ENCODE measurements at regions not wholly inside any gene's neighbourhood (a gene's known extent, or its start where the extent isn't known, plus 50 kb on each side); places are given as distances from the start of the nearest gene placed in this dataset.

DNA sequence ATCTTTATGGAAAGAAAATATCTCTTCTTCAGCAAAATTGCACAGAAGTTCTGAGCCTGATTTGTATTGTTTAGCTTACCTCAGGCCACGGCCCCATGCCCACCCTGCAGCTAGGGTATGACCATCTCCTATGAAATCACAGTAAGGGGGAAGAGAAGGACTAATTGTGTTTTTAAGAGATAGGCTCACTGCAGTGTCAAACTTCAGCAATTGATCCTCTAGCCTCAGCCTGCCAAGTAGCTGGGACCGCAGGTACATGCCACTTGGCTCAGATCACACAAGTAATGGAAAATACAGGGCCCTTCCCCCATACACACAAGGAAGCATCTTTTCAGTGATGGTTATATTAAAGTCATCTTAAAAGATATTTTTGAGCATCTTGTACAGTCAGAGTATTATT, 60.0 kb downstream of the DMAC1 start:
- H3K4me3 Mint-ChIP-seq (ENCODE audit: unreplicated experiment) = no peak overlapping the region
- intact Hi-C loops (cut with micrococcal nuclease) = no loop called here
- H3K27me3 Mint-ChIP-seq (ENCODE audit: insufficient read depth, unreplicated experiment) = no peaks in the 10 kb centered on the region
- no peaks in the 10 kb centered on the region for H3K36me3 Mint-ChIP-seq (ENCODE audit: insufficient read depth, unreplicated experiment)
- H3K9me3 Mint-ChIP-seq (ENCODE audit: unreplicated experiment) = no peaks in the 10 kb centered on the region
- TF ChIP-seq, protein P1, sequence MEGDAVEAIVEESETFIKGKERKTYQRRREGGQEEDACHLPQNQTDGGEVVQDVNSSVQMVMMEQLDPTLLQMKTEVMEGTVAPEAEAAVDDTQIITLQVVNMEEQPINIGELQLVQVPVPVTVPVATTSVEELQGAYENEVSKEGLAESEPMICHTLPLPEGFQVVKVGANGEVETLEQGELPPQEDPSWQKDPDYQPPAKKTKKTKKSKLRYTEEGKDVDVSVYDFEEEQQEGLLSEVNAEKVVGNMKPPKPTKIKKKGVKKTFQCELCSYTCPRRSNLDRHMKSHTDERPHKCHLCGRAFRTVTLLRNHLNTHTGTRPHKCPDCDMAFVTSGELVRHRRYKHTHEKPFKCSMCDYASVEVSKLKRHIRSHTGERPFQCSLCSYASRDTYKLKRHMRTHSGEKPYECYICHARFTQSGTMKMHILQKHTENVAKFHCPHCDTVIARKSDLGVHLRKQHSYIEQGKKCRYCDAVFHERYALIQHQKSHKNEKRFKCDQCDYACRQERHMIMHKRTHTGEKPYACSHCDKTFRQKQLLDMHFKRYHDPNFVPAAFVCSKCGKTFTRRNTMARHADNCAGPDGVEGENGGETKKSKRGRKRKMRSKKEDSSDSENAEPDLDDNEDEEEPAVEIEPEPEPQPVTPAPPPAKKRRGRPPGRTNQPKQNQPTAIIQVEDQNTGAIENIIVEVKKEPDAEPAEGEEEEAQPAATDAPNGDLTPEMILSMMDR (IDR thresholded peaks at IDR 0.05; ENCODE audit: unreplicated experiment) = no peak
- peak; percentile 3 for DNase-seq (ENCODE audit: unreplicated experiment)
- ChIA-PET CTCF (no interaction called here), POLR2A (interaction anchor here (0.5 kb wide), 1 partner anchor 72 kb away, joined by 4 read pairs; no protein-coding TSS in a partner anchor)
- no peaks in the 10 kb centered on the region for H3K4me1 Mint-ChIP-seq (ENCODE audit: insufficient read depth, unreplicated experiment)
- BruUV-seq (replicated peaks) = no TSS peak
- no peak overlapping the region for H3K27ac Mint-ChIP-seq (ENCODE audit: low read depth, unreplicated experiment)

DNA sequence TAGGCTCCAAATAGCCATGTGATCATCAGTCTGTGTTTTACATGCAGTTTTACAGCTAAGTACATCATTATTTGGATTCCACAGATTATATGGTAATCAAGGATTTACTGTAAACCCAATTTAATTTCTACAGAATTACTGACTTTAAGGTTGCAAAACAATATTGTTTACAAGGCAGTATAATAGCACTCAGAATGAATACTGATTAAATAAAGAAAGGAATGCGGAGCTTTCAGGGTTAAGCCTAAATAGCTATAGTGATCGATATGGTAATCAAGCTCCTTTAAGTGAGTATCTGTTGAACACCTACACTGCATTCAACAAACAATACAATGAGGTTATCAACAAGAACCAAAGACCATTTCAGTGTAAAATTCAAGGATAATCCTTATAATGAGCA, 64.3 kb downstream of the DMAC1 start:
- intact Hi-C loops (cut with micrococcal nuclease) = no loop called here
- H3K27ac Mint-ChIP-seq (ENCODE audit: low read depth, unreplicated experiment) = no peak overlapping the region
- ChIA-PET POLR2A (no interaction called here), CTCF (interaction anchor here (0.6 kb wide), 1 partner anchor 1691 kb away, joined by 3 read pairs; no protein-coding TSS in a partner anchor)
- H3K4me3 Mint-ChIP-seq (ENCODE audit: unreplicated experiment) = no peak overlapping the region
- H3K9me3 Mint-ChIP-seq (ENCODE audit: unreplicated experiment) = no peaks in the 10 kb centered on the region
- BruUV-seq (replicated peaks) = no TSS peak
- H3K4me1 Mint-ChIP-seq (ENCODE audit: insufficient read depth, unreplicated experiment) = no peaks in the 10 kb centered on the region
- no peak for DNase-seq (ENCODE audit: unreplicated experiment)
- no peaks in the 10 kb centered on the region for H3K36me3 Mint-ChIP-seq (ENCODE audit: insufficient read depth, unreplicated experiment)
- TF ChIP-seq, protein P1 (IDR thresholded peaks at IDR 0.05; ENCODE audit: unreplicated experiment) = no peak
- no peaks in the 10 kb centered on the region for H3K27me3 Mint-ChIP-seq (ENCODE audit: insufficient read depth, unreplicated experiment)

DNA sequence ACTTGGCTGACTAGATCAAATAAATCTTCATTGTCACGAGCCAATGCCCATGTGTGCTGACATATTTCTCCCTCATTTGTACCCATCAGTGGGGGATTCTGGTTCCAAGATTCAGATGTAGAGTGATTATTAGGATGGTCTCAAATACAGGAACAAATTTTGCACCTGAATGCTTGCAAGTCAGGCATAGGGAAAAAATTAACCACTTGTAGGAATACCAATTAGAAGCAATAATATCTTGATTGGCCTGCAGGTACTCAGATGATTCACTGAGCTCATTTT, 69.5 kb downstream of the DMAC1 start:
- ChIA-PET CTCF (interaction anchor here (0.6 to 0.7 kb wide), 2 partner anchors 103 to 1129 kb away, joined by 3 read pairs; no protein-coding TSS in a partner anchor), POLR2A (no interaction called here)
- TF ChIP-seq, protein P1 (IDR thresholded peaks at IDR 0.05; ENCODE audit: unreplicated experiment) = no peak
- H3K27me3 Mint-ChIP-seq (ENCODE audit: insufficient read depth, unreplicated experiment) = no peaks in the 10 kb centered on the region
- no peaks in the 10 kb centered on the region for H3K36me3 Mint-ChIP-seq (ENCODE audit: insufficient read depth, unreplicated experiment)
- H3K9me3 Mint-ChIP-seq (ENCODE audit: unreplicated experiment) = peaks cover 2% of the 10 kb centered on the region
- no peak overlapping the region for H3K4me3 Mint-ChIP-seq (ENCODE audit: unreplicated experiment)
- intact Hi-C loops (cut with micrococcal nuclease) = no loop called here
- no peaks in the 10 kb centered on the region for H3K4me1 Mint-ChIP-seq (ENCODE audit: insufficient read depth, unreplicated experiment)
- DNase-seq (ENCODE audit: unreplicated experiment) = no peak
- BruUV-seq (replicated peaks) = no TSS peak
- no peak overlapping the region for H3K27ac Mint-ChIP-seq (ENCODE audit: low read depth, unreplicated experiment)

DNA sequence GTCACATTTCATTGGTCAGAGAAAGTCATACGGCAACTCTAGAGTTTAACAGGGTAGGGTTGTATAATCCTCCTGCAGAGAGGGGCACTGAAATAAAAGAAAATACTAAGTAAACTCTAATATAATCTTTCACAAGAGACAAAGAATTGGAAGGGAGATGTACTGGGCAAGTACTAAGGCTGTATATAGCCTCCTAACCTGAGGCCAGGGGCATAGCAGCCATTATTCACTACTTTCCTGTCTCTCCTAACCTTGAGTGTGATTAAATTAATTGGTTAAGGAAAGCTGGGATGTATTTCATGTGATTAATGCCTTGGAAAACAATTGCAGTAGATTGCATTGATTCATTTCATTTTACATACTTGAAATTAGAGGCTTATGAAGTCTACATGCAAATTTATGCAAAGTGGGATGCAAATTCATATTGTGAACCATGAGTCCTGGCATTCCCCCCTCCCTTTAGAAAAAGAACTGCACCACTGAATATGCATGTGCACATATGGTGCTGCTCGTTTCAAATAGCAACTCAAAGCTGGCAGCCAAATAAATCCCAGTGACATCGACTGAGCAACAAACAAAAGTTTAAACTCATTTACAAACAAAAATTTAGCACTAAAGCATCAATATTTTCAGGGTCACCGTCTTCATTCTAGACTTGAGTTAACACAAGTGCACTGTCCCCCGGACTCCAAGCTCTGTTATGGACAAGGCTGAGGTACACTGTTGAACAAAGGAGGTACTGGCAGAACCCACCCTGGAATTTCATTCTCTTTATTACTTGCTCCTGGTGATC, 70.0 kb downstream of the DMAC1 start:
- H3K27me3 Mint-ChIP-seq (ENCODE audit: insufficient read depth, unreplicated experiment) = no peaks in the 10 kb centered on the region
- H3K9me3 Mint-ChIP-seq (ENCODE audit: unreplicated experiment) = peaks cover 7% of the 10 kb centered on the region
- BruUV-seq (replicated peaks) = no TSS peak
- intact Hi-C loops (cut with micrococcal nuclease) = no loop called here
- ChIA-PET CTCF (interaction anchor here (0.6 to 0.7 kb wide), 2 partner anchors 102 to 1130 kb away, joined by 3 read pairs; no protein-coding TSS in a partner anchor), POLR2A (no interaction called here)
- H3K36me3 Mint-ChIP-seq (ENCODE audit: insufficient read depth, unreplicated experiment) = no peaks in the 10 kb centered on the region
- H3K27ac Mint-ChIP-seq (ENCODE audit: low read depth, unreplicated experiment) = no peak overlapping the region
- no peak overlapping the region for H3K4me3 Mint-ChIP-seq (ENCODE audit: unreplicated experiment)
- no peaks in the 10 kb centered on the region for H3K4me1 Mint-ChIP-seq (ENCODE audit: insufficient read depth, unreplicated experiment)
- DNase-seq (ENCODE audit: unreplicated experiment) = no peak
- TF ChIP-seq, protein P1 (IDR thresholded peaks at IDR 0.05; ENCODE audit: unreplicated experiment) = no peak
